ENCODE measurements at regions not wholly inside any gene's neighbourhood (a gene's known extent, or its start where the extent isn't known, plus 50 kb on each side); places are given as distances from the start of the nearest gene placed in this dataset.

DNA sequence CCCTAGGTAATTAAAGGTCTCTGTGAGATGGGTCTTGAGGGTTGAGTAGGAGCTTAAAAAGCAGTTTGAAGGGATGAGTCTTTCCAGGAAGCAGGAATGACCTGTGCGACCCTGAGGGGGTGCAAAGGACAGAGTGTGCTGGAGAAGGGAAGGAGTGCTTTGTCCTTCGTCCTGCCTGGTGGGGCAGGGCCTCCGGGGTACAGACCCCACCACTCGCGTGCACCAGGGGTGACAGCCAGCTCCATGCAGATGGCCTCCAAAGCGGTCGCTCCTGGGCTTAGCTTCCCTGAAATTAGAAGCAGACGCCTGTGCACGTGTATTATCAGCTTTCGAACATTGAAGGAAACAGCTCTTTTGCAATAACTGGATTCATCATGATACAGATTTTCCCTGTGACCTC, 959.8 kb downstream of the BRD1 start (continued):
- TF ChIP-seq PRDM1 (tag by site-specific recombination; IDR thresholded peaks at IDR 0.05) (no peak), ZNF837 (tag by site-specific recombination; IDR thresholded peaks at IDR 0.05) (no peak), ZNF621 (tag by site-specific recombination; IDR thresholded peaks at IDR 0.05) (no peak), ZNF302 (tag by site-specific recombination; IDR thresholded peaks at IDR 0.05; ENCODE audit: low read depth) (no peak), ZNF48 (tag by site-specific recombination; IDR thresholded peaks at IDR 0.05) (no peak), ZNF221 (tag by site-specific recombination; IDR thresholded peaks at IDR 0.05; ENCODE audit: borderline replicate concordance) (no peak), ZNF184 (tag by site-specific recombination; IDR thresholded peaks at IDR 0.05) (no peak)
- TF ChIP-seq, protein P1, sequence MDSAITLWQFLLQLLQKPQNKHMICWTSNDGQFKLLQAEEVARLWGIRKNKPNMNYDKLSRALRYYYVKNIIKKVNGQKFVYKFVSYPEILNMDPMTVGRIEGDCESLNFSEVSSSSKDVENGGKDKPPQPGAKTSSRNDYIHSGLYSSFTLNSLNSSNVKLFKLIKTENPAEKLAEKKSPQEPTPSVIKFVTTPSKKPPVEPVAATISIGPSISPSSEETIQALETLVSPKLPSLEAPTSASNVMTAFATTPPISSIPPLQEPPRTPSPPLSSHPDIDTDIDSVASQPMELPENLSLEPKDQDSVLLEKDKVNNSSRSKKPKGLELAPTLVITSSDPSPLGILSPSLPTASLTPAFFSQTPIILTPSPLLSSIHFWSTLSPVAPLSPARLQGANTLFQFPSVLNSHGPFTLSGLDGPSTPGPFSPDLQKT (IDR thresholded peaks at IDR 0.05; ENCODE audit: borderline replicate concordance, low read depth, low read length): no peak

DNA sequence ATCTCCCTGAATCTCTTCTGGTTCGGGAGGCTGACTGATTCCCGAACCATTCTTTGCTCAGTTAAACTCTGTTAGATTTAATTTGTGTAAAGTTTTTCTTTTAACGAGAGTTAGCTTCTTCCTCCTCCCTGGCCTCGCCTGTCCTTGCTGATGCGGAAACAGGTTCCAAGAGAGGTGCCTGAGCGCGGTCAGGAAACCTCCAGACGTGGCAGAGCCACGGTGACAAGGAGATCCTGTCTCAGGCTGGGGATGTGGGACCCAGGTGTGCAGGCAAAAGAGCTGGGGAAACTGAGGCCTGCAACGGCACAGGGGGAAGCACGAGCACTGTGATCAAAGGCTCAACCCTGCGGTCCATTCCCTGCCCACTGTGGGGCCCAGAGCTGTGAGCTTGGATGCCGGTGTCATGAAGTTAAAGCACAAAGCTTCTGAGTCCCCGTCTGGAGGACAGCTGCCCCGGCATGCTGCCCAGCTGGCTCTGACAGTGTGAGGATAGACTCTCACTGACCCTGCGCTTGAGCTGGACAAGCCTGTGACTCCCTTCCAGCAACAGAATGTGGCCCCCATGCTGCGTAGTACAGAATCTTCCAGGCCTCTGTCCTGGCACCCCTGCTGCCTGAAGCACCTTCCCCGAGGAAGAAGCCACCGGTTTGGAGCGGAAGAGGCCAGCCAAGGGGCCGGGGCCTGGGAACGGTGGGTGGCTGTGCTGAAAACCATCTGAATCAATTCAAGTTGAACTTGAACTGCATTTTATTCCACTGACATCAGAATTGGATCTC, 960.6 kb downstream of the BRD1 start:
- H3K27ac ChIP-seq (ENCODE audit: extremely low read depth, low read depth, low read length): no peak overlapping the region
- POLR2A ChIA-PET: no interaction called here
- CTCF ChIA-PET: interaction anchor here (1.4 kb wide), 1 partner anchor 9 kb away, joined by 5 read pairs; no protein-coding TSS in a partner anchor
- H3K36me3 ChIP-seq (ENCODE audit: control insufficient read depth in 2 of 2, insufficient read depth in 1 of 2, low read length in 2 of 2): no peaks in the 10 kb centered on the region
- H3K4me3 ChIP-seq (ENCODE audit: low read depth, low read length): no peak overlapping the region
- TF ChIP-seq REPIN1 (tag by site-specific recombination; IDR thresholded peaks at IDR 0.05; ENCODE audit: low read depth) (no peak), ZNF544 (tag by site-specific recombination; IDR thresholded peaks at IDR 0.05) (no peak), PRDM1 (tag by site-specific recombination; IDR thresholded peaks at IDR 0.05) (no peak), ZNF146 (tag by site-specific recombination; IDR thresholded peaks at IDR 0.05) (no peak), ZNF324 (tag by site-specific recombination; IDR thresholded peaks at IDR 0.05) (no peak), ZNF843 (tag by site-specific recombination; IDR thresholded peaks at IDR 0.05) (no peak), ZNF629 (tag by site-specific recombination; IDR thresholded peaks at IDR 0.05) (no peak), ZNF112 (tag by site-specific recombination; IDR thresholded peaks at IDR 0.05) (no peak), ZFP41 (tag by site-specific recombination; IDR thresholded peaks at IDR 0.05; ENCODE audit: borderline replicate concordance) (no peak), ZNF596 (tag by site-specific recombination; IDR thresholded peaks at IDR 0.05) (no peak), ZNF202 (tag by site-specific recombination; IDR thresholded peaks at IDR 0.05; ENCODE audit: borderline replicate concordance) (no peak), ZNF555 (tag by site-specific recombination; conservative IDR thresholded peaks at IDR 0.05) (no peak), ZNF558 (tag by site-specific recombination; IDR thresholded peaks at IDR 0.05) (no peak), ZBTB17 (tag by site-specific recombination; IDR thresholded peaks at IDR 0.05) (no peak), MZF1 (tag by site-specific recombination; IDR thresholded peaks at IDR 0.05; ENCODE audit: borderline replicate concordance) (no peak)
- TF ChIP-seq, protein P2, sequence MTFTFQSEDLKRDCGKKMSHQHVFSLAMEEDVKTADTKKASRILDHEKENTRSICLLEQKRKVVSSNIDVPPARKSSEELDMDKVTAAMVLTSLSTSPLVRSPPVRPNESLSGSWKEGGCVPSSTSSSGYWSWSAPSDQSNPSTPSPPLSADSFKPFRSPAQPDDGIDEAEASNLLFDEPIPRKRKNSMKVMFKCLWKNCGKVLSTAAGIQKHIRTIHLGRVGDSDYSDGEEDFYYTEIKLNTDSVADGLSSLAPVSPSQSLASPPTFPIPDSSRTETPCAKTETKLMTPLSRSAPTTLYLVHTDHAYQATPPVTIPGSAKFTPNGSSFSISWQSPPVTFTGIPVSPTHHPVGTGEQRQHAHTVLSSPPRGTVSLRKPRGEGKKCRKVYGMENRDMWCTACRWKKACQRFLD (tag by site-specific recombination; IDR thresholded peaks at IDR 0.05): no peak
- TF ChIP-seq, protein P3, sequence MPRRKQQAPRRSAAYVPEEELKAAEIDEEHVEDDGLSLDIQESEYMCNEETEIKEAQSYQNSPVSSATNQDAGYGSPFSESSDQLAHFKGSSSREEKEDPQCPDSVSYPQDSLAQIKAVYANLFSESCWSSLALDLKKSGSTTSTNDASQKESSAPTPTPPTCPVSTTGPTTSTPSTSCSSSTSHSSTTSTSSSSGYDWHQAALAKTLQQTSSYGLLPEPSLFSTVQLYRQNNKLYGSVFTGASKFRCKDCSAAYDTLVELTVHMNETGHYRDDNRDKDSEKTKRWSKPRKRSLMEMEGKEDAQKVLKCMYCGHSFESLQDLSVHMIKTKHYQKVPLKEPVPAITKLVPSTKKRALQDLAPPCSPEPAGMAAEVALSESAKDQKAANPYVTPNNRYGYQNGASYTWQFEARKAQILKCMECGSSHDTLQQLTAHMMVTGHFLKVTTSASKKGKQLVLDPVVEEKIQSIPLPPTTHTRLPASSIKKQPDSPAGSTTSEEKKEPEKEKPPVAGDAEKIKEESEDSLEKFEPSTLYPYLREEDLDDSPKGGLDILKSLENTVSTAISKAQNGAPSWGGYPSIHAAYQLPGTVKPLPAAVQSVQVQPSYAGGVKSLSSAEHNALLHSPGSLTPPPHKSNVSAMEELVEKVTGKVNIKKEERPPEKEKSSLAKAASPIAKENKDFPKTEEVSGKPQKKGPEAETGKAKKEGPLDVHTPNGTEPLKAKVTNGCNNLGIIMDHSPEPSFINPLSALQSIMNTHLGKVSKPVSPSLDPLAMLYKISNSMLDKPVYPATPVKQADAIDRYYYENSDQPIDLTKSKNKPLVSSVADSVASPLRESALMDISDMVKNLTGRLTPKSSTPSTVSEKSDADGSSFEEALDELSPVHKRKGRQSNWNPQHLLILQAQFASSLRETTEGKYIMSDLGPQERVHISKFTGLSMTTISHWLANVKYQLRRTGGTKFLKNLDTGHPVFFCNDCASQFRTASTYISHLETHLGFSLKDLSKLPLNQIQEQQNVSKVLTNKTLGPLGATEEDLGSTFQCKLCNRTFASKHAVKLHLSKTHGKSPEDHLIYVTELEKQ (tag by site-specific recombination; IDR thresholded peaks at IDR 0.05; ENCODE audit: borderline replicate concordance): no peak
- TF ChIP-seq, protein P4, sequence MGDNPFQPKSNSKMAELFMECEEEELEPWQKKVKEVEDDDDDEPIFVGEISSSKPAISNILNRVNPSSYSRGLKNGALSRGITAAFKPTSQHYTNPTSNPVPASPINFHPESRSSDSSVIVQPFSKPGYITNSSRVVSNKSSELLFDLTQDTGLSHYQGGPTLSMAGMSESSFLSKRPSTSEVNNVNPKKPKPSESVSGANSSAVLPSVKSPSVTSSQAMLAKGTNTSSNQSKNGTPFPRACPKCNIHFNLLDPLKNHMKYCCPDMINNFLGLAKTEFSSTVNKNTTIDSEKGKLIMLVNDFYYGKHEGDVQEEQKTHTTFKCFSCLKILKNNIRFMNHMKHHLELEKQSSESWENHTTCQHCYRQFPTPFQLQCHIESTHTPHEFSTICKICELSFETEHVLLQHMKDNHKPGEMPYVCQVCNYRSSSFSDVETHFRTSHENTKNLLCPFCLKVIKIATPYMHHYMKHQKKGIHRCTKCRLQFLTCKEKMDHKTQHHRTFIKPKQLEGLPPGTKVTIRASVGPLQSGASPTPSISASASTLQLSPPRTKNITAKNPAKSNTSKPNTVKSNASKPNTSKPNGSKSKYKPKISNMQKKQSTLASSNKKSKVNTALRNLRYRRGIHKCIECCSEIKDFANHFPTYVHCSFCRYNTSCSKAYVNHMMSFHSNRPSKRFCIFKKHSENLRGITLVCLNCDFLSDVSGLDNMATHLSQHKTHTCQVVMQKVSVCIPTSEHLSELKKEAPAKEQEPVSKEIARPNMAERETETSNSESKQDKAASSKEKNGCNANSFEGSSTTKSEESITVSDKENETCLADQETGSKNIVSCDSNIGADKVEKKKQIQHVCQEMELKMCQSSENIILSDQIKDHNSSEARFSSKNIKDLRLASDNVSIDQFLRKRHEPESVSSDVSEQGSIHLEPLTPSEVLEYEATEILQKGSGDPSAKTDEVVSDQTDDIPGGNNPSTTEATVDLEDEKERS (tag by site-specific recombination; IDR thresholded peaks at IDR 0.05): no peak
- H3K9me3 ChIP-seq (ENCODE audit: control insufficient read depth, insufficient read depth, low read depth, low read length): no peaks in the 10 kb centered on the region
- H3K4me1 ChIP-seq (ENCODE audit: control insufficient read depth, insufficient read depth, low read length): no peaks in the 10 kb centered on the region
